ENCODE measurements at regions not wholly inside any gene's neighbourhood (a gene's known extent, or its start where the extent isn't known, plus 50 kb on each side); places are given as distances from the start of the nearest gene placed in this dataset.

- TF ChIP-seq, protein P1, sequence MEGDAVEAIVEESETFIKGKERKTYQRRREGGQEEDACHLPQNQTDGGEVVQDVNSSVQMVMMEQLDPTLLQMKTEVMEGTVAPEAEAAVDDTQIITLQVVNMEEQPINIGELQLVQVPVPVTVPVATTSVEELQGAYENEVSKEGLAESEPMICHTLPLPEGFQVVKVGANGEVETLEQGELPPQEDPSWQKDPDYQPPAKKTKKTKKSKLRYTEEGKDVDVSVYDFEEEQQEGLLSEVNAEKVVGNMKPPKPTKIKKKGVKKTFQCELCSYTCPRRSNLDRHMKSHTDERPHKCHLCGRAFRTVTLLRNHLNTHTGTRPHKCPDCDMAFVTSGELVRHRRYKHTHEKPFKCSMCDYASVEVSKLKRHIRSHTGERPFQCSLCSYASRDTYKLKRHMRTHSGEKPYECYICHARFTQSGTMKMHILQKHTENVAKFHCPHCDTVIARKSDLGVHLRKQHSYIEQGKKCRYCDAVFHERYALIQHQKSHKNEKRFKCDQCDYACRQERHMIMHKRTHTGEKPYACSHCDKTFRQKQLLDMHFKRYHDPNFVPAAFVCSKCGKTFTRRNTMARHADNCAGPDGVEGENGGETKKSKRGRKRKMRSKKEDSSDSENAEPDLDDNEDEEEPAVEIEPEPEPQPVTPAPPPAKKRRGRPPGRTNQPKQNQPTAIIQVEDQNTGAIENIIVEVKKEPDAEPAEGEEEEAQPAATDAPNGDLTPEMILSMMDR (IDR thresholded peaks at IDR 0.05; ENCODE audit: insufficient read depth, low read length): no peak
- TF ChIP-seq POLR2AphosphoS5 (IDR thresholded peaks at IDR 0.05; ENCODE audit: low read depth) (no peak), GABPA (IDR thresholded peaks at IDR 0.05; ENCODE audit: low read depth) (no peak), REST (IDR thresholded peaks at IDR 0.05; ENCODE audit: insufficient replicate concordance, low read depth) (no peak)
These were observed 321.2 kb upstream of the MAP3K7 start for GRCh38 chr6:90907931-90908655.
